ENCODE measurements at regions not wholly inside any gene's neighbourhood (a gene's known extent, or its start where the extent isn't known, plus 50 kb on each side); places are given as distances from the start of the nearest gene placed in this dataset.

GRCh38 chr12:17215759-17216570, 610.0 kb upstream of the LMO3 start:
- no peak for TF ChIP-seq POLR2AphosphoS5 (IDR thresholded peaks at IDR 0.05)
- TF ChIP-seq, protein P1, sequence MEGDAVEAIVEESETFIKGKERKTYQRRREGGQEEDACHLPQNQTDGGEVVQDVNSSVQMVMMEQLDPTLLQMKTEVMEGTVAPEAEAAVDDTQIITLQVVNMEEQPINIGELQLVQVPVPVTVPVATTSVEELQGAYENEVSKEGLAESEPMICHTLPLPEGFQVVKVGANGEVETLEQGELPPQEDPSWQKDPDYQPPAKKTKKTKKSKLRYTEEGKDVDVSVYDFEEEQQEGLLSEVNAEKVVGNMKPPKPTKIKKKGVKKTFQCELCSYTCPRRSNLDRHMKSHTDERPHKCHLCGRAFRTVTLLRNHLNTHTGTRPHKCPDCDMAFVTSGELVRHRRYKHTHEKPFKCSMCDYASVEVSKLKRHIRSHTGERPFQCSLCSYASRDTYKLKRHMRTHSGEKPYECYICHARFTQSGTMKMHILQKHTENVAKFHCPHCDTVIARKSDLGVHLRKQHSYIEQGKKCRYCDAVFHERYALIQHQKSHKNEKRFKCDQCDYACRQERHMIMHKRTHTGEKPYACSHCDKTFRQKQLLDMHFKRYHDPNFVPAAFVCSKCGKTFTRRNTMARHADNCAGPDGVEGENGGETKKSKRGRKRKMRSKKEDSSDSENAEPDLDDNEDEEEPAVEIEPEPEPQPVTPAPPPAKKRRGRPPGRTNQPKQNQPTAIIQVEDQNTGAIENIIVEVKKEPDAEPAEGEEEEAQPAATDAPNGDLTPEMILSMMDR (IDR thresholded peaks at IDR 0.05 in 8 of 11, conservative IDR thresholded peaks at IDR 0.05 in 3 of 11), result no peak

Data from spleen (tissue), 7 donors.